WERI-Rb-1 (cell line): ENCODE measurements at regions not wholly inside any gene's neighbourhood (a gene's known extent, or its start where the extent isn't known, plus 50 kb on each side); places are given as distances from the start of the nearest gene placed in this dataset.

Experiments used
- DNase-seq: peaks from one replicate; pipeline ENCODE4 v3.0.0-alpha.2; 2020
- H3K27ac ChIP-seq: fragments of 250-450 bp; sonication (Bioruptor Pico); 2 replicates; pipeline ENCODE4 v1.5.1; 2020; ENCODE audit warnings: mild to moderate bottlenecking, moderate library complexity
- H3K27me3 ChIP-seq: fragments of 250-450 bp; sonication (Bioruptor Pico); 2 replicates; pipeline ENCODE4 v1.5.1; 2021; ENCODE audit warnings: mild to moderate bottlenecking, low read depth, moderate library complexity; ENCODE audit not compliant: insufficient read depth, severe bottlenecking
- H3K36me3 ChIP-seq: fragments of 250-450 bp; sonication (Bioruptor Pico); 2 replicates; pipeline ENCODE4 v1.5.1; 2020; ENCODE audit warnings: mild to moderate bottlenecking, moderate library complexity
- H3K4me3 ChIP-seq: 2 replicates; pipeline ENCODE4 v1.5.1; 2011; ENCODE audit warnings: low read depth, mild to moderate bottlenecking, control low read depth, low read length
- H3K9me3 ChIP-seq: fragments of 250-450 bp; sonication (Bioruptor Pico); 2 replicates; pipeline ENCODE4 v1.5.1; 2021; ENCODE audit warnings: mild to moderate bottlenecking, moderate library complexity; ENCODE audit not compliant: severe bottlenecking
- CTCF ChIP-seq: IDR thresholded peaks from 2 replicates; pipeline ENCODE4 v1.5.1; 2011; ENCODE audit warnings: low read depth, mild to moderate bottlenecking, control low read depth, inconsistent platforms, low read length

GRCh38 chr9:28839778-28840430 lies 1266.6 kb upstream of the C9orf72 start:
- no peak for TF ChIP-seq CTCF
- no peaks in the 10 kb centered on the region for H3K9me3 ChIP-seq
- no peaks in the 10 kb centered on the region for H3K27me3 ChIP-seq
- no peak overlapping the region for H3K4me3 ChIP-seq
- no peak for DNase-seq
- no peak overlapping the region for H3K27ac ChIP-seq
- no peaks in the 10 kb centered on the region for H3K36me3 ChIP-seq

- TF ChIP-seq CTCF = no peak
- Histone ChIP-seq H3K36me3 (no peaks in the 10 kb centered on the region), H3K27me3 (no peaks in the 10 kb centered on the region), H3K9me3 (no peaks in the 10 kb centered on the region), H3K4me3 (no peak overlapping the region), H3K27ac (no peak overlapping the region)
- no peak for DNase-seq
Measured at GRCh38 chr9:28841775-28842174, 1268.5 kb upstream of the C9orf72 start.

- TF ChIP-seq CTCF = no peak
- no peaks in the 10 kb centered on the region for H3K27me3 ChIP-seq
- H3K27ac ChIP-seq = no peak overlapping the region
- H3K4me3 ChIP-seq = no peak overlapping the region
- H3K9me3 ChIP-seq = no peaks in the 10 kb centered on the region
- no peaks in the 10 kb centered on the region for H3K36me3 ChIP-seq
- no peak for DNase-seq
Measured at GRCh38 chr9:28847331-28847730, 1274.0 kb upstream of the C9orf72 start.

- no peaks in the 10 kb centered on the region for H3K27me3 ChIP-seq
- no peaks in the 10 kb centered on the region for H3K36me3 ChIP-seq
- no peaks in the 10 kb centered on the region for H3K9me3 ChIP-seq
- no peak overlapping the region for H3K4me3 ChIP-seq
- TF ChIP-seq CTCF = no peak
- no peak overlapping the region for H3K27ac ChIP-seq
- no peak for DNase-seq
Measured at GRCh38 chr9:28848671-28849070, 1275.4 kb upstream of the C9orf72 start.

- H3K27ac ChIP-seq = no peak overlapping the region
- peak; percentile 48 for DNase-seq
- TF ChIP-seq CTCF = no peak
- H3K9me3 ChIP-seq = no peaks in the 10 kb centered on the region
- no peak overlapping the region for H3K4me3 ChIP-seq
- H3K27me3 ChIP-seq = no peaks in the 10 kb centered on the region
- no peaks in the 10 kb centered on the region for H3K36me3 ChIP-seq
Measured at GRCh38 chr9:28853477-28853876, 1280.2 kb upstream of the C9orf72 start.

- Histone ChIP-seq H3K4me3 (no peak overlapping the region), H3K27ac (no peak overlapping the region), H3K9me3 (no peaks in the 10 kb centered on the region), H3K36me3 (no peaks in the 10 kb centered on the region), H3K27me3 (no peaks in the 10 kb centered on the region)
- no peak for TF ChIP-seq CTCF
- DNase-seq = no peak
Measured at GRCh38 chr9:28866951-28867350, 1293.7 kb upstream of the C9orf72 start.
